ENCODE measurements at regions not wholly inside any gene's neighbourhood (a gene's known extent, or its start where the extent isn't known, plus 50 kb on each side); places are given as distances from the start of the nearest gene placed in this dataset.

GRCh38 chr1:232381394-232382100, 248.4 kb downstream of the SIPA1L2 start:
- intact Hi-C loops (cut with DNase I): no loop called here
- TF ChIP-seq CTCF (IDR thresholded peaks at IDR 0.05) (no peak), POLR2A (IDR thresholded peaks at IDR 0.05) (no peak)
- Histone ChIP-seq H3K4me3 (no peak overlapping the region), H3K36me3 (no peaks in the 10 kb centered on the region), H3K9me3 (no peaks in the 10 kb centered on the region), H3K27ac (no peak overlapping the region), H3K4me1 (peaks cover 16 to 75% (median 37%) of the 10 kb centered on the region in 3 donors), H3K27me3 (no peaks in the 10 kb centered on the region)
- no peak for DNase-seq
- 87 to 89% methylated on average over 10 of the region's 10 CpGs for WGBS, 2 donors

- intact Hi-C loops (cut with DNase I): no loop called here
- H3K27me3 ChIP-seq: no peaks in the 10 kb centered on the region
- WGBS, 2 donors: 83 to 93% methylated on average over 3 of the region's 3 CpGs
- no peaks in the 10 kb centered on the region for H3K36me3 ChIP-seq
- no peaks in the 10 kb centered on the region for H3K9me3 ChIP-seq
- H3K4me1 ChIP-seq: peaks cover 16 to 73% (median 38%) of the 10 kb centered on the region in 3 donors
- DNase-seq: no peak
- TF ChIP-seq POLR2A (IDR thresholded peaks at IDR 0.05) (no peak), CTCF (IDR thresholded peaks at IDR 0.05) (no peak)
- H3K27ac ChIP-seq: no peak overlapping the region
- H3K4me3 ChIP-seq: no peak overlapping the region
These were observed 249.3 kb downstream of the SIPA1L2 start for GRCh38 chr1:232380596-232380995.

DNA sequence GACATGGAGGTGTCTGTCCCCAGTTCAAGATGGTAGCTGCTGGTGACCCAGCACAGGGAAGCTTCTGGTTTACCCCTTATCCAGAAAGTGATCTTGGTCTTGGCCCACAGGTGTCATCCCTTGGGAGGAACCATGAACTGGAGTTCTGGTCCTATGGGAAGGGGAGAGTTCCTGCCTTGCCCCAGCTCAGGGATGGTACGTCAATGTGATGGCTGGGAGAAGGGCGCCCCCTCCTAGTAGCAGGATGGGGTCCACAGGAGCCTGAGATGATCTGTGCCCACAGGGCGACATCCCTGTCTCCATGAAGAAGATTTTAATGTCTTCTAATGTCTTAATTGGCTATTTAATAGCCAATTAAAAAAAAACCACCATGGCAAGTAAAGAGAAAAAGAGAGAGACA, 249.8 kb downstream of the SIPA1L2 start:
- Histone ChIP-seq H3K4me3 (no peak overlapping the region), H3K36me3 (no peaks in the 10 kb centered on the region), H3K27ac (peak overlapping the region in 1 of 4 donors; percentile 86), H3K27me3 (no peaks in the 10 kb centered on the region), H3K4me1 (peaks cover 16 to 69% (median 38%) of the 10 kb centered on the region in 3 donors), H3K9me3 (no peaks in the 10 kb centered on the region)
- DNase-seq: no peak
- 90% methylated on average over 2 of the region's 3 CpGs; no CpG with 5 or more reads in 1 of the 2 donors for WGBS, 2 donors
- TF ChIP-seq CTCF (IDR thresholded peaks at IDR 0.05): no peak
- TF ChIP-seq POLR2A (IDR thresholded peaks at IDR 0.05): no peak
- intact Hi-C loops (cut with DNase I): no loop called here

DNA sequence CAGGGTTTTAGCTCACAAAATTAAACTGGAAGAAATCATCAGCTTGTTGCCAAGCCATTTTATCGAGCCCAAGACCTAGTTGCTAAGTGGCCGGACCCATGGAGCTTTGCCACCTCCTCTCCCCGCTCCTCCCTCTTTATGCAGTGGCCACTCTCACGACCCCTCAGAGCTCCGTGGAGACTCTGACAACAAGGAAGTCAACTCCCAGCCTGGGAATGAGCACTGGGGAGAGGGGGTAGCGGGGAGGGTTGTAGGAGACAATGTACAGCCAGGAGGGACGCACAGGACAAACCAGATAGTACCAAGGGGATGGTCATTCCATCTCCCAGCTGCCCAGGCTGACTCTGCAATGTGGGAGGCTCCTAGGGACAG, 250.9 kb downstream of the SIPA1L2 start:
- Histone ChIP-seq H3K4me1 (peaks cover 16 to 58% (median 31%) of the 10 kb centered on the region in 3 donors), H3K9me3 (no peaks in the 10 kb centered on the region), H3K27me3 (no peaks in the 10 kb centered on the region), H3K36me3 (no peaks in the 10 kb centered on the region), H3K4me3 (no peak overlapping the region), H3K27ac (peak overlapping the region; percentile 71 to 86 (median 78))
- TF ChIP-seq CTCF (IDR thresholded peaks at IDR 0.05) (no peak), POLR2A (IDR thresholded peaks at IDR 0.05) (no peak)
- 61% methylated on average over 6 of the region's 7 CpGs; no CpG with 5 or more reads in 1 of the 2 donors for WGBS, 2 donors
- no peak for DNase-seq
- intact Hi-C loops (cut with DNase I): no loop called here

- Histone ChIP-seq H3K4me3 (no peak overlapping the region), H3K27ac (peak overlapping the region; percentile 71 to 86 (median 78)), H3K4me1 (peaks cover 16 to 52% (median 31%) of the 10 kb centered on the region in 3 donors), H3K36me3 (no peaks in the 10 kb centered on the region), H3K27me3 (no peaks in the 10 kb centered on the region), H3K9me3 (no peaks in the 10 kb centered on the region)
- intact Hi-C loops (cut with DNase I): no loop called here
- WGBS, 2 donors: 29 to 52% methylated on average over 3 to 7 of the region's 13 CpGs
- no peak for TF ChIP-seq POLR2A (IDR thresholded peaks at IDR 0.05)
- TF ChIP-seq CTCF (IDR thresholded peaks at IDR 0.05): peak in 1 of 6 experiments; percentile 29
- DNase-seq: no peak
These were observed 251.5 kb downstream of the SIPA1L2 start for GRCh38 chr1:232378266-232379062.
